Duodenal mucosa (tissue), 2 donors: ENCODE measurements at regions not wholly inside any gene's neighbourhood (a gene's known extent, or its start where the extent isn't known, plus 50 kb on each side); places are given as distances from the start of the nearest gene placed in this dataset.
"Not testable (repeated sequence)": the region's sequence is repeated elsewhere in the genome, so short reads cannot be mapped to it uniquely, and the experiment has no call there.

Source experiments
- H3K27ac ChIP-seq: one replicate; pipeline ENCODE4 v1.7.0; 2013; ENCODE audit warnings: low read depth, low read length
- H3K27me3 ChIP-seq, 2 donors: one replicate each; pipeline ENCODE4 v1.7.0; 2013; ENCODE audit warnings: low read length in 2 of 2, control low read depth in 1 of 2; ENCODE audit not compliant: insufficient read depth in 2 of 2, control insufficient read depth in 1 of 2
- H3K36me3 ChIP-seq, 2 donors: one replicate each; pipeline ENCODE4 v1.7.0; 2013; ENCODE audit warnings: low read length in 2 of 2, control low read depth in 1 of 2; ENCODE audit not compliant: insufficient read depth in 2 of 2, control insufficient read depth in 1 of 2
- H3K4me1 ChIP-seq, 2 donors: one replicate each; pipeline ENCODE4 v1.7.0; 2013; ENCODE audit warnings: low read length in 2 of 2, control low read depth in 1 of 2; ENCODE audit not compliant: insufficient read depth in 2 of 2, control insufficient read depth in 1 of 2
- H3K4me3 ChIP-seq, 2 donors: one replicate each; pipeline ENCODE4 v1.7.0; 2013; ENCODE audit warnings: low read length in 2 of 2, low read depth in 1 of 2
- H3K9ac ChIP-seq, 2 donors: one replicate each; pipeline ENCODE4 v1.7.0; 2013; ENCODE audit warnings: low read length in 2 of 2, low read depth in 1 of 2
- H3K9me3 ChIP-seq, 2 donors: one replicate each; pipeline ENCODE4 v1.7.0; 2013; ENCODE audit warnings: low read length in 2 of 2, control low read depth in 1 of 2; ENCODE audit not compliant: control insufficient read depth in 1 of 2

DNA sequence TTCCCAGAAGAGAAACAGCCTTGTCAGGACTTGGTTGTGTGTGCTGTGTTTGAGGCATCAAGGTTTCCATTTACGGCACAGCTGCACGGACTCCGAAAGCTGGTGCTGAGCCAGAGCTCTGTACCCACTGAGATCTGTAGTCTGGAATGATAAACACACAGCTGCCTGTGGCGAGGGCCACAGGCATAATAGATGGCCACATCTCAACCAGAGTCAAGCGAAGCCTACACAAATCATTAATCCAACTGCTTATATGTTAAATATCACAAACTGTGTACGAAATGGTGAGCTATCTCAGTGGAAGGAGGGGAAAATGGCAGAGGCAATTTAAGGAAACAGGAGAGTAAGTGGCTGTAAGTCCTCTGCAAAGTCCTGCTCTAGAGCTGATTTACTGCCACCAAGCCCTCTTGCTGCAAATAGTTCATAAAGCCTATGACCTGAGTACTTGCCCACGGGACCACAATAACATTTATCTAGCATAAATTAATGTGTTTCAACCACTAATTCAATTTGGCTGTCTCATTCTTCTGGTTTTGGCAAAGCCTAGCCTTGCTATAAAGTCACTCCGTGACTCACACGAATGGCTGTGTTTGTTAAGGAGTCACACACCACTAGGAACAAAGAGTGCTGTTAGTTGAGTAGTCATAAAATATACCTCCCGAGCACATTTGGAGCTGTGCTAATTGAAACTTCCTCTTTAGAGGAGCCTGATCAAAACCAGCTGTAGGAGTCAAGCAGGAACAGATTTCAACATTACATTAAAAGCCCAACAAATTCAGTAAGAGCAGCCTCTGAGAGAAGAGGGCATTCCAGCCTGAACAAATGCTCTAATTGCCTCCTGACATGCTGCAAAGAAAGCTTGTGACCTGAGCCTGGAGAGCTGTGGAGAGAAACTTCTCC is 738.6 kb upstream of the ZNF608 start:
- H3K27me3 ChIP-seq: no peaks in the 10 kb centered on the region
- peak overlapping the region; percentile 47 for H3K27ac ChIP-seq
- H3K9me3 ChIP-seq: no peaks in the 10 kb centered on the region
- no peaks in the 10 kb centered on the region for H3K36me3 ChIP-seq
- peaks cover 6 to 19% of the 10 kb centered on the region in 2 donors for H3K4me1 ChIP-seq
- H3K4me3 ChIP-seq: peak overlapping the region; percentile 18 to 28
- H3K9ac ChIP-seq: no peak overlapping the region

DNA sequence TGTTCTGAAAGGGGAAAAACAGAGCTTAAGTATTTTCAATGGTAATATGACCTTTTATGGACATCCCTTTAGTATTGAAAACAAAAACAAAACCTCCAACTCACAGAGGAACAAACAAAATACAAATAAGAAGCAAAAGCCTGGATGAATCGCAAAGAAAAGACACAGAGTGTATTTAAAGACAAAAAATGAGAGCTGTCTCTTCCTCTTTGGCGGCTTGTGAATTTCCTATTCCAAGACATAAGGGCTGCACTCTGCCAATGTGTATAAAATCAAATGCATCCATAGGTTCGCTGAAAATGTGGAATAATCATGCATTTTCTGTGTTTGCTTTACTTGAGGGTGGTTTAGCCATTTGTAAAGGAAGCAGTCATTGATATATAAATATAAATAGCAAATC is 739.3 kb upstream of the ZNF608 start:
- Histone ChIP-seq H3K27me3 (no peaks in the 10 kb centered on the region), H3K4me1 (peaks cover 6 to 19% of the 10 kb centered on the region in 2 donors), H3K9me3 (no peaks in the 10 kb centered on the region), H3K36me3 (no peaks in the 10 kb centered on the region), H3K9ac (no peak overlapping the region), H3K4me3 (no peak overlapping the region), H3K27ac (no peak overlapping the region)

GRCh38 chr5:125486634-125487033 is 740.2 kb upstream of the ZNF608 start:
- H3K27ac ChIP-seq: no peak overlapping the region
- peaks cover 6 to 19% of the 10 kb centered on the region in 2 donors for H3K4me1 ChIP-seq
- no peaks in the 10 kb centered on the region for H3K36me3 ChIP-seq
- no peaks in the 10 kb centered on the region for H3K9me3 ChIP-seq
- no peak overlapping the region for H3K9ac ChIP-seq
- no peaks in the 10 kb centered on the region for H3K27me3 ChIP-seq
- no peak overlapping the region for H3K4me3 ChIP-seq

- Histone ChIP-seq H3K27ac (no peak overlapping the region), H3K9ac (no peak overlapping the region), H3K4me1 (peaks cover 6 to 19% of the 10 kb centered on the region in 2 donors), H3K27me3 (no peaks in the 10 kb centered on the region), H3K36me3 (no peaks in the 10 kb centered on the region), H3K9me3 (no peaks in the 10 kb centered on the region), H3K4me3 (no peak overlapping the region)
Measured at GRCh38 chr5:125487231-125487630, 740.8 kb upstream of the ZNF608 start.

- H3K4me1 ChIP-seq: peaks cover 6 to 19% of the 10 kb centered on the region in 2 donors
- not testable (repeated sequence) for H3K4me3 ChIP-seq, H3K36me3 ChIP-seq, H3K9me3 ChIP-seq, H3K27me3 ChIP-seq, H3K9ac ChIP-seq, H3K27ac ChIP-seq
Measured at GRCh38 chr5:125487652-125488051, 741.2 kb upstream of the ZNF608 start.

GRCh38 chr5:125489146-125489545 is 742.7 kb upstream of the ZNF608 start:
- peaks cover 6 to 17% of the 10 kb centered on the region in 2 donors for H3K4me1 ChIP-seq
- H3K9ac ChIP-seq: no peak overlapping the region
- no peaks in the 10 kb centered on the region for H3K9me3 ChIP-seq
- H3K36me3 ChIP-seq: no peaks in the 10 kb centered on the region
- H3K4me3 ChIP-seq: no peak overlapping the region
- H3K27ac ChIP-seq: no peak overlapping the region
- H3K27me3 ChIP-seq: no peaks in the 10 kb centered on the region

DNA sequence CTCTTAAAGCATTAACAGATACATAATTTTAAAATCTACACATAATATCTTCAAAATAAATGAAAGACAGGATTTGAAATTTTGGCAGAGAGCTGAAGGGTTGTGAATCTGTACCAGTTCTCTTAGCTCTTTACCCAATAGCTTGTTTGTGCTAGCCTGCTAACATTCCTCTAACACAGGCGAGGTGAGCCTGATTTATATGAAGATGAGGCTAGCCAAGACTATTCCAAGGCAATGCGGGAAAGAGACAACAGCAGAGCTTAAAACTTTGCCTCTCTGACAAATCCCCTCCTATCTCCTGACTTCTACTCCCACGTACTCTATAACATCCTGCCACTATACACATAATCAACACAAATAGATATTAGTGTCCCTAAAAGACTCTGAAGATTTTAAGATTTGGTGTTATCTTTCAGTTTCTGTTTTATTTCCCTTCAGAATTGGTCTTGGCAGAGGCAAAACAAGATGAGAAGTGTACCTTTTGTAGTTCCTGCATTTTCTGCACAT is 745.6 kb upstream of the ZNF608 start:
- Histone ChIP-seq H3K9ac (no peak overlapping the region), H3K4me1 (no peaks in the 10 kb centered on the region), H3K27ac (no peak overlapping the region), H3K9me3 (no peaks in the 10 kb centered on the region), H3K36me3 (no peaks in the 10 kb centered on the region), H3K27me3 (no peaks in the 10 kb centered on the region), H3K4me3 (no peak overlapping the region)

DNA sequence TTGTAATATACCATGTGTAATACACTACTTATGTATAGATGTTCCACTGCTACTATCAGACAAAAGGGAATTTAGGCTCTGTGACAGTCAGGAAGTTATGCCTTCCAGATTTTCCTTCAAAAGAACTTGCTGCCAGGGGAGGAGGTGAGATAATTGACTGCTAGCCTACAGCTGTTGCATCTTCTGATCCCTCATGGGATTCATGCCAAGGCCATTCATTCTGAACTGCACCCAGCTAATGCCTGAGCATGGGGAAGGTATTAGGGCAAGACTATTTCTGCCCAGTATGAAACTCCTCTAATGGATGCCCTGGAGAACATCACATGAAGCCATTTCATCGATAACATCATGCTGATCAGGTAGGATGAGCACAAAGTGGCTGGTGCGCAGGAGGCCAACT is 746.5 kb upstream of the ZNF608 start:
- Histone ChIP-seq H3K27ac (no peak overlapping the region), H3K36me3 (no peaks in the 10 kb centered on the region), H3K4me3 (no peak overlapping the region), H3K9ac (no peak overlapping the region), H3K27me3 (no peaks in the 10 kb centered on the region), H3K4me1 (no peaks in the 10 kb centered on the region), H3K9me3 (no peaks in the 10 kb centered on the region)

- H3K36me3 ChIP-seq: no peaks in the 10 kb centered on the region
- H3K9ac ChIP-seq: no peak overlapping the region
- H3K27me3 ChIP-seq: no peaks in the 10 kb centered on the region
- H3K27ac ChIP-seq: no peak overlapping the region
- H3K4me3 ChIP-seq: no peak overlapping the region
- H3K9me3 ChIP-seq: no peaks in the 10 kb centered on the region
- no peaks in the 10 kb centered on the region for H3K4me1 ChIP-seq
Measured at GRCh38 chr5:125496393-125496792, 750.0 kb upstream of the ZNF608 start.

DNA sequence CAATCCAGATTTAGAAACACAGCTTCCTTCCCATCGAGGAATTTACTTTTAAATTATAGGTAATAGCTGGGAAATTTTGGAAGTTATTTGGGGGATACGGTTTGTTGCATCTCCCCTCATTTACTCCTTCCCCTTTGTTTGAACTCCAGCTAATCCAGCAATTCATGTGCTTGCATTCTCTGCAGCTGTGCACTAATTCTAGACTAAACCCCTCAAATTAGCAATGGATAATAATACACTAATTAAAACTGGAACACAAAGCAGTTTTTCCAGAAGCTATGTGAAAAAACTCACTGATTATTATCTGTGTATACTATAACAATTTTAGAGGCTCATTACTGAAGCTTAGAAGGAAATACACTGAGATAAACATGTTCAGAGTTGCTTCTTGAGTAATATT is 751.2 kb upstream of the ZNF608 start:
- H3K9ac ChIP-seq: no peak overlapping the region
- no peaks in the 10 kb centered on the region for H3K36me3 ChIP-seq
- no peaks in the 10 kb centered on the region for H3K9me3 ChIP-seq
- no peaks in the 10 kb centered on the region for H3K4me1 ChIP-seq
- no peak overlapping the region for H3K4me3 ChIP-seq
- no peaks in the 10 kb centered on the region for H3K27me3 ChIP-seq
- no peak overlapping the region for H3K27ac ChIP-seq
